ENCODE measurements at regions not wholly inside any gene's neighbourhood (a gene's known extent, or its start where the extent isn't known, plus 50 kb on each side); places are given as distances from the start of the nearest gene placed in this dataset.

DNA sequence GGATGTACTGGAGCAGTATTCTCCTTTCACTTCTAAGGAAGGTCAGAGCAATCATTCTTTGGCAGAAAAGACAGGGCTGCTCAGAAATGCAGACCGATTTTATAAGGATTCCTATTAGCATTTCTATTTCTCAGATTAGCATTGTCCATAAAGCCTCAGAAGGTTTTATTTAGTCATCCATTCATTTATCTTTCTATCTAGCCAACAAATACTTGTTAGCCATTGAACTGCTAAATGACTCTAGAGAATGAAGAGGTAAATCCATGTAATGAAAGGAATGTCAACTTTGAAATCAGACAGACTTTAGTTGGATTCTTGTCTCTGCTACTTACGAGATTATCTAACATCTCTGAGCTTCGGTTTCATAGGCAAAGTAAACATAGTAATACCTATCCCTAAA is 165.2 kb downstream of the SLC25A46 start:
- TF ChIP-seq CTCF (conservative IDR thresholded peaks at IDR 0.05) = no peak
- no peak for TF ChIP-seq EZH2 (IDR thresholded peaks at IDR 0.05; ENCODE audit: low read depth)
